T-cell (primary cell): ENCODE measurements at regions not wholly inside any gene's neighbourhood (a gene's known extent, or its start where the extent isn't known, plus 50 kb on each side); places are given as distances from the start of the nearest gene placed in this dataset.

Experiments used
- ATAC-seq, 4 experiments: fragments of 200-7000 bp in 3 of 4; fragments of 150-1000 bp in 1 of 4; cut with Tn5 transposase; replicated peaks in 1 of 4; 1 replicate in 3 of 4; 2 replicates in 1 of 4; pipeline ENCODE4 v1.10.0; 2021; ENCODE audit warnings: moderate library complexity in 3 of 4, mild to moderate bottlenecking in 2 of 4, moderate number of reproducible peaks in 1 of 4
- CTCF ChIA-PET, 2 donors: fragments of 300-600 bp; sonication (Branson Sonifier 250); formaldehyde crosslinking; loops; one replicate each; lab custom pipeline; 2022; ENCODE audit warnings: antibody characterized with exemption in 2 of 2; lab: Charles Lee
- POLR2A ChIA-PET, 2 donors: fragments of 300-600 bp; sonication (Branson Sonifier 250); formaldehyde crosslinking; loops; one replicate each; lab custom pipeline; 2022; ENCODE audit warnings: antibody characterized with exemption in 2 of 2; lab: Charles Lee
- DNase-seq, 35 experiments: peaks; one replicate each; pipeline versions ENCODE4 v3.0.0 to v3.0.0-alpha.2; 2013 to 2023
- H3K27ac ChIP-seq: one replicate; pipeline ENCODE4 v1.5.1; 2013; ENCODE audit warnings: low read length
- H3K27me3 ChIP-seq, 2 experiments: replicated peaks in 1 of 2; 1 replicate in 1 of 2; 2 replicates in 1 of 2; pipeline versions ENCODE4 v1.6.1 to v1.7.0; 2013; ENCODE audit warnings: low read length in 1 of 2, mixed read lengths in 1 of 2; ENCODE audit not compliant: control insufficient read depth in 2 of 2, insufficient read depth in 2 of 2; ENCODE audit errors: extremely low read depth in 1 of 2
- H3K36me3 ChIP-seq, 2 donors: 1 replicate in 1 of 2; 2 replicates in 1 of 2; pipeline versions ENCODE4 v1.6.1 to v1.7.0; 2013; ENCODE audit warnings: low read length in 1 of 2; ENCODE audit not compliant: control insufficient read depth in 2 of 2, insufficient read depth in 1 of 2; ENCODE audit errors: extremely low read depth in 1 of 2
- H3K4me1 ChIP-seq, 2 experiments: 1 replicate in 1 of 2; 2 replicates in 1 of 2; pipeline versions ENCODE4 v1.6.1 to v1.7.0; 2013; ENCODE audit warnings: low read length in 2 of 2, mixed read lengths in 1 of 2; ENCODE audit not compliant: insufficient read depth in 2 of 2, control insufficient read depth in 1 of 2; ENCODE audit errors: extremely low read depth in 1 of 2
- H3K4me3 ChIP-seq, 2 donors: 1 replicate in 1 of 2; 2 replicates in 1 of 2; pipeline versions ENCODE4 v1.5.1 to v1.7.0; 2013; ENCODE audit warnings: mild to moderate bottlenecking in 2 of 2, low read length in 1 of 2, moderate library complexity in 1 of 2; ENCODE audit not compliant: control insufficient read depth in 1 of 2; ENCODE audit errors: extremely low read depth in 1 of 2
- H3K9me3 ChIP-seq: 2 replicates; pipeline ENCODE4 v1.7.0; 2013
- H3K27ac Mint-ChIP-seq, 2 donors: one replicate each; pipeline ENCODE4 v1.8.0; 2020 to 2021; ENCODE audit warnings: mild to moderate bottlenecking in 2 of 2, mixed read lengths in 2 of 2
- H3K27me3 Mint-ChIP-seq, 2 donors: one replicate each; pipeline ENCODE4 v1.8.0; 2021 to 2022; ENCODE audit warnings: mixed read lengths in 2 of 2
- H3K36me3 Mint-ChIP-seq: one replicate; pipeline ENCODE4 v1.8.0; 2021; ENCODE audit warnings: mixed read lengths
- H3K4me1 Mint-ChIP-seq, 3 donors: one replicate each; pipeline ENCODE4 v1.8.0; 2020 to 2022; ENCODE audit warnings: mixed read lengths in 3 of 3, mild to moderate bottlenecking in 1 of 3
- H3K4me3 Mint-ChIP-seq, 3 donors: one replicate each; pipeline ENCODE4 v1.8.0; 2020 to 2022; ENCODE audit warnings: mild to moderate bottlenecking in 3 of 3, mixed read lengths in 3 of 3, moderate library complexity in 3 of 3
- H3K9me3 Mint-ChIP-seq, 3 donors: one replicate each; pipeline ENCODE4 v1.8.0; 2020 to 2022; ENCODE audit warnings: mixed read lengths in 3 of 3
- WGBS: methylation state at CpG from one replicate; pipeline ENCODE4 v1.1.5; 2013; ENCODE audit warnings: missing lambda C conversion rate; ENCODE audit not compliant: insufficient coverage; 5-methylcytosine and 5-hydroxymethylcytosine counted together

- Mint-ChIP-seq H3K4me1 (no peaks in the 10 kb centered on the region), H3K9me3 (peaks cover 0 to 11% (median 4%) of the 10 kb centered on the region in 3 donors), H3K27me3 (no peaks in the 10 kb centered on the region), H3K27ac (no peak overlapping the region), H3K36me3 (no peaks in the 10 kb centered on the region), H3K4me3 (no peak overlapping the region)
- no peaks in the 10 kb centered on the region for H3K4me1 ChIP-seq
- ChIA-PET POLR2A (no interaction called here), CTCF (no interaction called here)
- DNase-seq: no peak
- WGBS: 67% methylated on average over 1 of the region's 4 CpGs
- H3K4me3 ChIP-seq: no peak overlapping the region
- H3K27me3 ChIP-seq: no peaks in the 10 kb centered on the region
- no peaks in the 10 kb centered on the region for H3K9me3 ChIP-seq
- no peaks in the 10 kb centered on the region for H3K36me3 ChIP-seq
- H3K27ac ChIP-seq: no peak overlapping the region
- no peak for ATAC-seq
Measured at GRCh38 chr13:34346626-34347025, 528.7 kb downstream of the RFC3 start.

DNA sequence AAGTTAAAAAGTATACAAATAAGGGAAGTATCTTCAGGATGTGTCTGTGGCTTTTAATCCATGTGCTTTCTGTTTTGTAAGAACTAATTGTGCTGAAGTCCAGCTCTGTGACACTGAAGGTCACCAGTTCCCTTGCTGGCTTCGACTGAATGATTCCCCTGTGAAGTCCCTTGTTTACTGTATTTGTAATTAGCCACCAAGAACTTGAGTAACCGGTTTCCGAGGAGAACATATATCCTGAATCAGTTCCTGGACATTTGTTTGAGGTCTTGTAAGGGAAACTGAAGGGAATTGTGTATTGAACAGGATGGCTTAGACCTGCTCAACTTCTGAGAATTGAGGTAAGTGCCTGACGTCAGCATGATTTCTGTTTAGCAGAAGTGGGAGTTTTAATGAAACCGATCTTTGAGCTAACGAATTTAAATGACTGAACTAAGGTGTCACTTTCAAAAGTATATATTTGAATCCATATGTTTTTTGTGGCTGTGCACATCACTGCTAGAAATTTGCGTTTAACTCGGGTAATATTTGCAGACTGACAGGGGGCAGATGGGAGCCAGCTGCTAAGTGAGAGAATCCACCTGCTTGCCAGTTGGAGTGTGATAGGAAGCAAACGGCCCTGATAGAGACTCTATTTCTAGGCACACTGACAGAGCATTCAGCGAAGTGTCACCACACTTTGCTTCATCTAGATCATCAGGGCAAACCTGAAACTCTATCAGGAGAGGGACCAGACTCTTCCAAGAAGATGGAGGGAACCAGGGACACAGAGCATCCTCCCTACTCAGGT lies 530.0 kb downstream of the RFC3 start:
- H3K4me3 ChIP-seq: no peak overlapping the region
- ChIA-PET POLR2A (no interaction called here), CTCF (no interaction called here)
- no peak for DNase-seq
- no peaks in the 10 kb centered on the region for H3K4me1 Mint-ChIP-seq
- H3K27me3 ChIP-seq: no peaks in the 10 kb centered on the region
- H3K36me3 Mint-ChIP-seq: no peaks in the 10 kb centered on the region
- 92% methylated on average over 7 of the region's 10 CpGs for WGBS
- H3K36me3 ChIP-seq: no peaks in the 10 kb centered on the region
- no peak for ATAC-seq
- H3K9me3 Mint-ChIP-seq: peaks cover 0 to 11% (median 4%) of the 10 kb centered on the region in 3 donors
- H3K27ac Mint-ChIP-seq: no peak overlapping the region
- no peaks in the 10 kb centered on the region for H3K4me1 ChIP-seq
- H3K27me3 Mint-ChIP-seq: no peaks in the 10 kb centered on the region
- no peak overlapping the region for H3K27ac ChIP-seq
- no peaks in the 10 kb centered on the region for H3K9me3 ChIP-seq
- no peak overlapping the region for H3K4me3 Mint-ChIP-seq

DNA sequence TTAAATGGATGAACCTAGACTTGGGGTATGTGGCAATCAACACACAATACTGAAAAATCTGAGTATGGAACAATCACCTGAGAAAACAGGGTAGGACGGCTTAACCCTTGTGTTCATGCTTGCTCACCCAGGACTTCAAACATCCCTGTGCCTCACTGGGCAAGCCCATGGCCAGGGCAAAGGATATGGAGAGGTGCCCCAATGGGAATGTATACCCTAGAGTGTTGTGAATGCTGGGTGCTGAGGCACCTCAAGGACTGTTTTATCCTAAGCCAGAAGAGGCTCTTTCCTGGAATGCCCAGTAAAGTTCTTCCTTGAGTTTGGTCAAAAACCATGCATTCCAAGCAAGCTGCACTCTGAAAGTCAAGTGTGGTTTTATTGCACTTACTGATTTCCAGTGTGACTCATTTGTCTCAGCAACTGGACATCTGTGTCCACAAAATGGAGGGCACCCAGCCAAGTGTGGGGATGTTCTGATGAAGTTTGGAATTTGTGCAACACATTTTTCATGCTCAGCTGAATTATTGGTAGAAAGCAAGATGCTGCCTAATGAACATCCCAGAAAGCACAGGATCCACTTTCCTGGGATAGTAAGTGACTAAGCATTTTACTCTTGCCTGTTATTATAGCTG lies 531.3 kb downstream of the RFC3 start:
- Histone ChIP-seq H3K4me1 (no peaks in the 10 kb centered on the region), H3K36me3 (no peaks in the 10 kb centered on the region), H3K9me3 (no peaks in the 10 kb centered on the region), H3K27me3 (no peaks in the 10 kb centered on the region), H3K27ac (no peak overlapping the region), H3K4me3 (no peak overlapping the region)
- H3K27me3 Mint-ChIP-seq: no peaks in the 10 kb centered on the region
- DNase-seq: no peak
- no peak overlapping the region for H3K27ac Mint-ChIP-seq
- POLR2A ChIA-PET: interaction anchor here in 1 of 2 donors (0.6 kb wide), 1 partner anchor 207 kb away, joined by 12 read pairs; no protein-coding TSS in a partner anchor
- CTCF ChIA-PET: no interaction called here
- H3K4me1 Mint-ChIP-seq: no peaks in the 10 kb centered on the region
- no peak for ATAC-seq
- H3K36me3 Mint-ChIP-seq: no peaks in the 10 kb centered on the region
- H3K4me3 Mint-ChIP-seq: no peak overlapping the region
- peaks cover 0 to 11% (median 4%) of the 10 kb centered on the region in 3 donors for H3K9me3 Mint-ChIP-seq
- no CpG with 5 or more reads among the region's 1 CpG for WGBS

GRCh38 chr13:34350671-34351070 lies 532.7 kb downstream of the RFC3 start:
- Histone ChIP-seq H3K4me3 (no peak overlapping the region), H3K9me3 (no peaks in the 10 kb centered on the region), H3K4me1 (no peaks in the 10 kb centered on the region), H3K27me3 (no peaks in the 10 kb centered on the region), H3K36me3 (no peaks in the 10 kb centered on the region), H3K27ac (no peak overlapping the region)
- 100% methylated on average over 3 of the region's 3 CpGs for WGBS
- H3K27ac Mint-ChIP-seq: no peak overlapping the region
- H3K4me3 Mint-ChIP-seq: no peak overlapping the region
- no peak for ATAC-seq
- H3K27me3 Mint-ChIP-seq: no peaks in the 10 kb centered on the region
- no peaks in the 10 kb centered on the region for H3K36me3 Mint-ChIP-seq
- no peaks in the 10 kb centered on the region for H3K4me1 Mint-ChIP-seq
- CTCF ChIA-PET: no interaction called here
- POLR2A ChIA-PET: no interaction called here
- H3K9me3 Mint-ChIP-seq: peaks cover 0 to 11% (median 4%) of the 10 kb centered on the region in 3 donors
- no peak for DNase-seq

- Histone ChIP-seq H3K4me1 (no peaks in the 10 kb centered on the region), H3K27me3 (no peaks in the 10 kb centered on the region), H3K27ac (no peak overlapping the region), H3K9me3 (no peaks in the 10 kb centered on the region), H3K4me3 (no peak overlapping the region), H3K36me3 (no peaks in the 10 kb centered on the region)
- ChIA-PET CTCF (no interaction called here), POLR2A (no interaction called here)
- peaks cover 0 to 11% (median 4%) of the 10 kb centered on the region in 3 donors for H3K9me3 Mint-ChIP-seq
- H3K36me3 Mint-ChIP-seq: no peaks in the 10 kb centered on the region
- 91% methylated on average over 3 of the region's 3 CpGs for WGBS
- H3K27ac Mint-ChIP-seq: no peak overlapping the region
- no peaks in the 10 kb centered on the region for H3K4me1 Mint-ChIP-seq
- ATAC-seq (no peak), DNase-seq (no peak)
- no peaks in the 10 kb centered on the region for H3K27me3 Mint-ChIP-seq
- no peak overlapping the region for H3K4me3 Mint-ChIP-seq
Measured at GRCh38 chr13:34351134-34351533, 533.2 kb downstream of the RFC3 start.

GRCh38 chr13:34352958-34353357 lies 535.0 kb downstream of the RFC3 start:
- CTCF ChIA-PET: no interaction called here
- no peak overlapping the region for H3K27ac ChIP-seq
- no CpG with 5 or more reads among the region's 4 CpGs for WGBS

More at GRCh38 chr13:34352958-34353357, 535.0 kb downstream of the RFC3 start:
- Histone ChIP-seq H3K36me3 (no peaks in the 10 kb centered on the region), H3K4me1 (no peaks in the 10 kb centered on the region), H3K9me3 (no peaks in the 10 kb centered on the region), H3K27me3 (no peaks in the 10 kb centered on the region), H3K4me3 (no peak overlapping the region)
- H3K27me3 Mint-ChIP-seq: no peaks in the 10 kb centered on the region
- POLR2A ChIA-PET: no interaction called here
- H3K27ac Mint-ChIP-seq: no peak overlapping the region
- ATAC-seq: no peak
- no peak overlapping the region for H3K4me3 Mint-ChIP-seq
- H3K36me3 Mint-ChIP-seq: no peaks in the 10 kb centered on the region
- DNase-seq: no peak
- peaks cover 0 to 15% (median 4%) of the 10 kb centered on the region in 3 donors for H3K9me3 Mint-ChIP-seq
- no peaks in the 10 kb centered on the region for H3K4me1 Mint-ChIP-seq
